OCI-LY1 (cell line): ENCODE measurements at regions not wholly inside any gene's neighbourhood (a gene's known extent, or its start where the extent isn't known, plus 50 kb on each side); places are given as distances from the start of the nearest gene placed in this dataset.

Source experiments
- CTCF ChIP-seq: fragments of 200-600 bp; sonication (generic), shearing (Covaris generic); IDR thresholded peaks from 2 replicates; pipeline ENCODE4 v1.5.1; 2017; ENCODE audit warnings: mild to moderate bottlenecking, antibody characterized with exemption, low read length, moderate library complexity, mixed read lengths
- EZH2 ChIP-seq: fragments of 200-600 bp; sonication (generic), shearing (Covaris generic); IDR thresholded peaks from 2 replicates; pipeline ENCODE4 v1.8.0; 2017; ENCODE audit warnings: borderline replicate concordance, mixed run types, mild to moderate bottlenecking, antibody characterized with exemption, low read length, moderate library complexity, mixed read lengths

GRCh38 chr6:88547768-88548167 is 381.6 kb upstream of the CNR1 start:
- TF ChIP-seq CTCF: no peak
- TF ChIP-seq EZH2: no peak
